HUDEP-2 (cell line): ENCODE measurements at regions not wholly inside any gene's neighbourhood (a gene's known extent, or its start where the extent isn't known, plus 50 kb on each side); places are given as distances from the start of the nearest gene placed in this dataset.
A peak's percentile ranks its signal among the peaks of the same experiment; 100 is the strongest.

Experiments used
- DNase-seq, 76 experiments: peaks; one replicate each; lab custom pipeline; 2025; ENCODE audit not compliant: unreplicated experiment in 76 of 76; lab: John Stamatoyannopoulos, UW

- no peak for DNase-seq
These were observed 148.7 kb upstream of the LYZL1 start for GRCh38 chr10:29140151-29140550.

- DNase-seq, result no peak
These were observed 147.9 kb upstream of the LYZL1 start for GRCh38 chr10:29140991-29141390.

- no peak for DNase-seq
These were observed 147.1 kb upstream of the LYZL1 start for GRCh38 chr10:29141761-29142160.

DNA sequence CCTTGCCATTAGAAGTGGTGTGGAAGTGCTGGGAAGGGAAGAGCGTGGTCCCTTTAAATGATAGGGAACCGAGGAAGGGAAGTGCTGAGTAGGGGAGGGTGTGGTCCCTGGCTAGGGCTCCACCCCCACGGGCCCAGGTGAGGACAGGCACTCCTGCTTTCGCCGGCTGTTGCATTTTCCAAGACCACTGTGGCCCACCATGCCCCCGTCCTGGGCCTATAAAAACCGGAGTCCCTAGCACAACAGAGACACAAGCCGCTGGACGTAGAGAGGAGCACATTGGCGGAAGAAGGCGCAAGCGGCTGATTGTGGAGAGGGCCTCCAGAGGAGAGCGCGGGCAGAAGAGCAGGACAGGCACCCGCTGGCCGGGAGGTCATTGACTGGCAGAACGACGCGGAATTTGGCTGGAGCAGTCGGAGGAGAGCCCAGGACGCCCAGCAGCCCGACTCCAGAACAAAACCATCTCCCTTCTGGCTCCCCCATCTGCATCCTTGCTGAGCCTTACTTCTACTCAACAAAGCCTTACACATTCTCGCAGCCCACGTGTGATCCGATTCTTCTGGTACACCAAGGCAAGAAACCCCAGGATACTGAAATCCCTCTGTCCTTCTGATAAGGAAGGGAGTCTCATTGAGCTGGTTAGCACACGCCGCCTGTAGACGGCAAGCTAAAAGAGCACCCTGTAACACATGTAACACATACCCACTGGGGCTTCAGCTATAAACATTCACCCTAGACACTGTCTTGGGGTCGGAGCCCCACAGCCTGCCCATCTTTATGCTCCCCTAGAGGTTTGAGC is 146.2 kb upstream of the LYZL1 start:
- peak in 2 of 76 experiments; percentile 1 to 24 for DNase-seq

GRCh38 chr10:29144126-29144525 is 144.7 kb upstream of the LYZL1 start:
- no peak for DNase-seq

DNA sequence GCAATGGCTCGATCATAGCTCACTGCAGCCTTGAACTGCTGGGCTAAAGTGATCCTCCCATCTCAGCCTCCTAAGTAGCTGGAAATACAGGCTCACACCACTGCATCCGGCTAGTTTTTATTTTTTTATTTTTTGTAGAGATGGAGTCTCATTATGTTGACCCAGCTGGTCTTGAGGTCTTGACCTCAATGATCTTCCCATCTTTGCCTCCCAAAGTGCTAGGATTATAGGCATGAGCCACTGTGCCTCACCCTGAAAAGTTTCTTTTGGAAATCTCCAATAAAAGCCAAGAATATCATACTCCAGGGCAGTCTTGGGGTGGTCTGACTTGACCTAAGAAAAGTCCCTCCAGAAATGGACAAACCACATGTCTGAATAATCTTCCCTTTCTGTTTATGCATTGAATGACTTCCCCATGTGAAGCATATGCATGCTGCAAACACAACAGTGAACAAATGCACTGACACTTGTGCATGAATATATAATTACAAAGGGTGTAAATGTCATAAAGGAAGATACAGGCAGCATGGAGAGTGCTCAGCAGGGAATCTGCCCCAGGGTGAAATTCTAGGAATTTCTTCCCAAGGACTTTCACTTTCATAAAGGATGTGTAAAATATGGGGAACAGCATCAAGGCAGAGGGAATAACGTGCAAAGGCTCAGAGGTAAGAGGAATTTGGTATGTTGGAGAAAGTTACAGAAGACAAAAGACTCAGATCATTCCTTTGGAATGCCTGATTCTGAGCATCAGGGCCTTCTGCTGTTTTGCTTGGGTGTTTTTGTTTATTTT is 142.4 kb upstream of the LYZL1 start:
- DNase-seq, result no peak

- no peak for DNase-seq
These were observed 138.9 kb upstream of the LYZL1 start for GRCh38 chr10:29150010-29150409.

DNA sequence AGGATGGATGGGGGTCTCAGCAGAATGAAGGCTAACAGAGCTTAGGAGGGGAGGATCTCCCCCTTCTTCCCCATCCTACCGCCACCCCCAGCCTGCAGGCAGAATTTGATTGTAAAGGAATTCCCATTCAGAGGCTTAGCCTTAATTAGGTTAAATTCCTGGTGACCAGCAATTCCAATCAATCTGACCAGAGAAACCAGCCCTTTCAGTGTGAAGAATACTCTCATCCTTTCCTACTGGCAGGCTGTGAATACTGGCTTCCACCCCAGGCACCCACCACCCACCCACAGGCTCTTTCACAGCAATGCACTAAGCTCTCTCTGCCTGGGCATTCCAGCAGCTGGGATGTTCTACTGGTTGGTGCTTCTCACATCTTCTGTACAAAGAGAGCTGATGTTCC is 137.9 kb upstream of the LYZL1 start:
- DNase-seq, result no peak

- no peak for DNase-seq
These were observed 131.5 kb upstream of the LYZL1 start for GRCh38 chr10:29157321-29157720.

DNA sequence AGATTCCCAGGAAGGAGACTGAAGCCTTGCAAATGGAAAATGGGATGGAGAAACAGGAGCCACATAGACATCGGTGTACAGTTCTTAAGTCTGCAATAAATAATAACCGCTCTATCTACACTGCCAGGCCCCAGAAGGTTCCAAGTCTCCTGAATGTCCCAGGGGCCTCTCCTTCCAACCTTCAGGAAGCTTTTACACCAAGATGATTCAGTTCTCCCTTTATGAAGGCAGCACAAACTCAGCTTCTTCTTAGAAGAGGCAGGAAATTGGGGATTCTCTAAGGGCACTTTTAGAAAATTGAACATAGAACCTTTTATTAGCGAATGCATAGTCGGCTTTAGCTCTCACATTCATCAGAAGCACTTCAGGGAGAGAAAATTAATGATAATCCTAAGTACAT is 130.8 kb upstream of the LYZL1 start:
- DNase-seq, result no peak

- DNase-seq, result no peak
These were observed 128.7 kb upstream of the LYZL1 start for GRCh38 chr10:29160150-29160617.

DNA sequence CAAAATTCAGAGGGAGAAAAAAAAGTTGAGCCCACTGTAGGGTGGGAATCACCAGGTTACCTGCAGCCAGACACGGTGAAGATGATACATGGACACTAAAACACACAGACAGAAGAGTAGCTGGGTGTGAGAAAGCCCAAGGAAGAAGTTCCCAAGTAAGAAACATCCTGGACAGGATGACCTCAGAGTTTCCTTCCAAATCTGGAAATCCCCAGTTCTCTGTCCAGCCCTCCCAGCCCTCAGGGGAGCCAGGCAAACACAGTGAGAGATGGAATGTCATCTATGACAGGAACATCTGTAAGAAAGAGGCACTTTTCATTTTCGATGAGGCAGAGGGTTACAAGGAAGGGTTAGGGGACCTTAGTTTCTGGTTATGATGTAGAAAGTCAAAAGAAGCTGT is 125.1 kb upstream of the LYZL1 start:
- no peak for DNase-seq

DNA sequence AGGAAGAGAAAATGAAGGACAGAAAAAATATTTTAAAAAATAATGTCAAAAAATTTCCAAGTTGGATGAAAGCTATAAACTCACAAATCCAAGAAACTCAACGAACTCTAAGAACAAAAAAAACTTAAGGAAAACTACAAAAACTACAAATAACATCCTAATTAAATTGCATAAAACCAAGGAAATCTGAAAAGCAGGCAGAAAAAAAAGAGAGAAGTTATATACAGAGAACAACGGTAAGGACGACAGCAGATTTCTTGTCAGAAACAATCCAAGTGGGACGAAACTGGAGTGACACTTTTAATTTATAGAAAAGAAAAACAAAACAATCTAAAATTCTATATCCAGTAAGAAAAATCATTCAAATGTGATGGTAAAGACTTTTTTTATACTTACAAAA is 122.2 kb upstream of the LYZL1 start:
- no peak for DNase-seq

GRCh38 chr10:29169021-29169420 is 119.8 kb upstream of the LYZL1 start:
- no peak for DNase-seq

GRCh38 chr10:29171717-29172116 is 117.2 kb upstream of the LYZL1 start:
- no peak for DNase-seq

DNA sequence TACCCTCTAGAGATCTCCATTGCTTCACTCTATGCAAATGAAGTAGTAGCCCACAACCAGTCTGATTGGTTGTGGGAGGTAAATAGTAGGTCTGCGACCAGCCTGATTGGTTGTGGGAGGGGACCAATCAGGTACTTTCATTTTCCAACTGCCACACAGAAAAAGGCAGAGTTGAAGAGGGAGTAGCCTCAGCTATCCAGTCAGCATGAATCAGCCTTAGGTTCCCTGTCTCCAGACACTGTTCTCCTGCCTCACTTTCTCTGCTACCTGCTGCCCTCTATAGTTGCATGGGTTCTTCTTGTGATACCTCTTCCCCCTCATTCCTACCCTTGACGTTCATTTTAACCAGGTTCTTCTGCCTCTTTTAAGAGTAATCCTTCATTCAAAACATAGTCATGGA is 114.5 kb upstream of the LYZL1 start:
- no peak for DNase-seq

DNA sequence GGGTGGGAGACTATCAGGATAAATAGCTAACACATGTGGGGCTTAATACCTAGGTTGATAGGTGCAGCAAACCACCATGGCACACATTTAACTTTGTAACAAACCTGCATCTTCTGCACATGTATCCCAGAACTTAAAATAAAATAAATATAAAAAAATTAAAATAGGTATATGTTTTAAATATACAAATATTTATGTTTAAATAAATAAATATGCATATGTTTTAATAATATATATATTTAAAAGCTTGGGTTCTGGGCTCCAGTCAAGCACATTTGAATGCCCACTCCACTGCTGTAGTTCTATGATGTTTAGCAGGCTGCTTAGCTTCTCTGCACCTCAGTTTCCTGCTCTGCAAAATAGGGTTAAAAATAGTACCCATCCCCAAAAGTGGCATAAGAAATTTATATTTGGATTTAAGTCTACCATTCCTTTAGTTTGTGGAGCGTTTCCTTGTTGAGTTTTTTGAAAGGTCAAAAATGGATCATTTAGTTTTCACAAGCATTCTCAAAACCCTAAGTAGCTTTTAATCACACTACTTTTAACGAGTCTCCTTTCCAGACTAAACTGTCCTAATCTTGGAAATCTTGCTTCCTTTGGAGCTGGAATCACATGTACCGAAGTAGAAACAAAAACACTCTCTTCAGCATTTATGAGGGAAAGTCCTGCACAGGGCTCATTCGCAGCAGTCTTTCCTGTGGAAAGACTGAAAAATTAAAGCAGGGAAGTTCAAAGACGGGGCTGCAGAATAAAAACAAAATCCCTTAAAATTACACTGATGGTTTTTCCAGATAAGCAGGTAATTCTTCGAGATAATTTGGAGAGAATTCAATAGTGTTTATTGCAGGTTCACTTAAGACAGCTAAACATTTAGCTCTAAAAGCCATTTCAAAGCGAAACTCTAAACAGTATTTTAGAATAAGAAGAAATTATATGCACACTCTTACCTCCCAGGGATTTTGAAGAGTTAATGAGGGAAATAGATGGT is 111.7 kb upstream of the LYZL1 start:
- no peak for DNase-seq

DNA sequence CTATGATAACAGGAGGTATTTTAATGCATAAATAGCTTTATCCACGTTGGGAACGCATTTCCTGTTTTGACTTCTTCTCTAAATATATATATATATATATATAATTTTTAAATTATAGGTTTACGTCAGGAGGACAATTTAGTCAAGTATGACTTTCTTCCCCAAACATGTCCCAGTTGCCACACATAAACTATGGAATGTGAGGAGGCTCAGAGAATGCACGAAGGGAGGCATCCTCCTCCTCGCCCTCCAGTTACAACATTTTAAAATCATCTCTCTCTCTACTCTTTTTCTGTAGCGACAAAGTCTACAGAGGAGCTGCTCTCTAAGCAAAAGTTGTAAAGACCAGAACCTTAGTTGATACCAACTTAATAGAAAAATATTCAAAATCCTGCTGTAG is 106.9 kb upstream of the LYZL1 start:
- DNase-seq, result no peak

GRCh38 chr10:29183301-29183945 is 105.4 kb upstream of the LYZL1 start:
- no peak for DNase-seq
